ENCODE measurements at regions not wholly inside any gene's neighbourhood (a gene's known extent, or its start where the extent isn't known, plus 50 kb on each side); places are given as distances from the start of the nearest gene placed in this dataset.

DNA sequence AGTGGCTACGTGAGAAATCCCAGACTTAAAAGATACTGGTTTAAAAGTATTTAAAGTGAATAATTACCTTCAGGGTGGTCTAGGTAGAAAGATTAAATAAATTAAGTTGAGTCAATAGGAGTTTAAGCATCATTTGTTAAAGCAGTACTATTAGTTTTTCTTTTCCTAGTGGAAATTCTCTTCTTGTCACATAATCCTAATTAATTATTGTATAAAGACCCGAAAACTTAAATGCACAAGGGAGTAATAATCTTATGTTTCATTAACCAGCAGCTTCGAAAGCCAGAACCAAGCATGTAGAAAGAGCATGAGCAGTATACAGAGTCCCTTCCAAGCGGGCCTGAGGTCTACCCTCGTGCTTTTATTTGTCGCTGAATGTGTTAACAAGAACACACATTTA, 90.2 kb upstream of the SKOR2 start:
- DNase-seq (ENCODE audit: low read depth in 2 of 2): no peak

DNA sequence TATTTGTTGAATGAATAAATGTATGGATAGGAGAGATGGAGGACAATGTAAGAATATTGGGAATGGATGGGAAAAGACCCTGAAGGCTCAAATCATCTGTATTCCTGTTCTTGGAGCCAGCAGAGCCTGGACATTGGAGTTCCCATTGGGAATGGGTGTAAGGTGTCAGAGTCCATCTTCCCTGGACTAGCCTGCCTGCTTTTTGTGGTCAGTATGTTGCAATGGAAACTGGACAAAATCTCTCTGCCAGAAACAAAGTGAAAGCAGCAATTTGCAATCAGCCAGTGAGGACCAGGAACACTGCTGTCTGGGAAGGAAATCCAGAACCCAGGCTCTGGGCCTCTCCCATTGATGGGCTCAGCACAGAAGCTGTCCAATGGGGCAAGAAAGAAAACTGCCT, 83.5 kb upstream of the SKOR2 start:
- no peak for DNase-seq (ENCODE audit: low read depth in 2 of 2)

- no peak for DNase-seq (ENCODE audit: low read depth in 2 of 2)
These were observed 82.6 kb upstream of the SKOR2 start for GRCh38 chr18:47333926-47334635.

DNA sequence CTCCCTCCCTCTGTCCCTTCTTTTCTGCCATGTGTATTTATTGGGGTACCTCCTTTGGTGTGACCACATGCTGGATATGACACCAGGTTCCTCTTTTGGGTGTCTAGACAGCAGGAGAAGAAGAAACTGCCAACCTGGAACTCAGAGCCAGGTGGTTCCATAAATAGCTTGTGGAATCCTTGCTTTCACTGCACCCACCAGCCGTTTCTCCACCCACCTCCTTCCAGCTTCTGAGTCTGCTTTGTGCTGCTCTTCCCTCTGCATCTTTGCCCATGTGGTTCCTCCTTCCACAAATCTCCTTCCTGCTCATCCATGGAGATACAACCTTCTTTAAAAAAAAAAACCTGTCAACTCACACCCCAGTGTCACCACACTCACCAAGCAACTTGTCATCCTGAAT, 80.2 kb upstream of the SKOR2 start:
- DNase-seq (ENCODE audit: low read depth in 2 of 2): no peak

- no peak for DNase-seq (ENCODE audit: low read depth in 2 of 2)
These were observed 79.6 kb upstream of the SKOR2 start for GRCh38 chr18:47331026-47331425.

DNA sequence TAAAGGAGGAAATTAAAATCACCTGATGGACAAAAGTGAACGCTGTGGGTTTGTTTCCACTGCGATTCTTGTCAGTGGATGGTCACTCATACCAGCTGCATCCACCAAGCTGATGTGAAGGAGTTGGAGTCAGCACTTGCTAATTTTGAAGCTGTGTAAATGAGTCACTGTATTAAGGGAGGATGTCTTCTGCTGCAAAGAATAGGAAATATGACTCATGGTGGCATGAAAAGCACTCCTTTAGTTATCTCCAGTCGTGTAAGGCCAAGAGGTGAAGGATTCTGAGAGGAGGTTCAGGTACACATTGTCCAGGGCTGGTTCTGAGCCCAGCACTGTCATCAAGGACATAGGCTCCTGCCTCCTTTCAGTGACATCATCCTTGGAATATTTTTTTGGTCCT, 71.7 kb upstream of the SKOR2 start:
- DNase-seq (ENCODE audit: low read depth in 2 of 2): no peak

- DNase-seq (ENCODE audit: low read depth in 2 of 2): no peak
These were observed 70.4 kb upstream of the SKOR2 start for GRCh38 chr18:47321815-47322214.

DNA sequence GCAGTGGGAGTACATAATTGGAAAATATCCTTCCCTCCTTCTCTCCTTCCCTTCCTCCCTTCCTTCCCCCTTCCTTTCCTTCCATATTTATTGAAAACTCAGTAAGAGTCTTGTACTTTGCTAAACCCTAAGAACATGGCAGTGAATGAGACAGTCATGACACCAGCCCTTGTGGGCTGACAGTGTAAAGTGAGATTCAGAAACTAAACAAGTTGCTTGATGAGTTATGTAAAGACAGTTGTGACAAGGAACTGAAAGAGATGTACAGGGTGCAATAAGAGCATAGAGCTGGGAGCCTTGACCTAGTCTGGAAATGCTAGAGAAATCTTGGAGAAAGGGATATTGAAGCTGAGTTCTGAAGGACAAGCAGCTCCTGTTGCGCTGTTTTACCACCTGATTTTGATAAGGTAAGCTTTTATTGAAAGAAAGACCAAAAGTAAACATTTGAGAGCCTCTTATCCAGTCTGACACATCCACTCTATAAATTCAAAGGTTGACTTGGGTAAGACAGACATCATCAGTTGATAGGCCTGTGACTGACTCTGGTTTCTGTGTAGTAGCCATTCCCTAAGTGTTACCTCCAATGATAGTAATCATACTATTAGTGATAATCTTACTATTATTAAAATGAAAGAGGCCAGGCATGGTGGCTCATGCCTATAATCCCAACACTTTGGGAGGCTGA, 66.5 kb upstream of the SKOR2 start:
- no peak for DNase-seq (ENCODE audit: low read depth in 2 of 2)

GRCh38 chr18:47316924-47317323, 65.5 kb upstream of the SKOR2 start:
- no peak for DNase-seq (ENCODE audit: low read depth in 2 of 2)

DNA sequence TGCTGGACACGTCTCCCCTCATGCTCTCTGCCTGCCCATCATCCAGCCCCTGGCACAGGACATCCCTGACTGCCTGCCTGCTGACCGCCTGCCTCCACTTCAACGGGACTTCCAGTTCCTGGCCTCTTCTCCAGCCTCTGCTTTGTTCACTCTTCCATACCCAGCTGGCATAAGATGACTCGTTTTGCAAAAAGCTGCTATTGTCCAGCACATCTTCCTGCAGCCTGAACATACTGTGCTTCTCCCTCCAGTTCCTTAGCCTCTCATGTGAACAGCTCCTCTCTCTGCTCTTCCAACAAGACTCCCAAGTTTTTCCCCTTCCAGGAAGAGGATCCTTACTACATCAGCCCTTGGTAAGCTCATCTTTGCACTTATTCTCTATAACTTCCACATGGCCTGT, 62.4 kb upstream of the SKOR2 start:
- no peak for DNase-seq (ENCODE audit: low read depth in 2 of 2)

- DNase-seq (ENCODE audit: low read depth in 2 of 2): no peak
These were observed 60.1 kb upstream of the SKOR2 start for GRCh38 chr18:47311585-47311984.
